ENCODE measurements at regions not wholly inside any gene's neighbourhood (a gene's known extent, or its start where the extent isn't known, plus 50 kb on each side); places are given as distances from the start of the nearest gene placed in this dataset.

DNA sequence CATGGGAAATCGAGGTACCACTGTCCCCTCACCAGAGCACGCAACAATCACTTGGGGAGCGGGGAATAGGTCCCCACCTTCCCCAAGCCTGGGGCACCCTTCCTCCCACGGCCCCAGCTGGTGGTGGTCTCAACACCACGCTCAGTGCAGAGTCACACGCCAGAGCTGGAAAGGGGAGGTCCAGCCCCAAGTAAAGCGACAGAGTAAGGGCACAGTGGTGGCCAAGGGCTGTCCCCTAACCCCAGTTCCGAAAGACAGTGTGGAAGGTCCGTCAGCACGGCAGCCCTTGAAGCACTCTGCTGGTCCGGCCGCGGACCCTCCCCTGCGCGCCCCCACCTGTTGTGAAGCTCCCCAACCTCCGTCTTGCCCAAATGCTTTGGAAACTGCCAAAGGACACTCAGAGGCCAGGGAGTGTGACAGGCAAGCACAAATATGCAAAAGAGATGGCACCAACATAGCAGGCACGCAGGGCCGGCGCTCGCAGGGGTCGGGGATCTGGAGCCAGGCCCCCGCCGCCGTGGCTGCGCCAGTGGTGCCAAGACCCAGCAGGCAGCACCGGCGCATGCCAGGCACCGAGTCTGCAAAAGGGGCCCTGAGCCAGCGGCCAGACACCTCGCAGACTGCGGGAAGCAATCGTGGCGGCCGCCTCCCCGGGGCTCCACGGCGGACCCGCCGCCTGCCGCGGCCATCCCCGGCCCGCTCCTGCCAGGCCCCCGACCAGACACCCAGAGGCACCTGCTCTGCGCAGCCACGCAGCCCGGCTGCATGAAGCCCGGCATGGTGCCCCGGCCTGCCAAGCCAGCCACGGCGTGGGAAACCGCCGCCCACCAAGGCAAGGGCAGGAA, 51.6 kb upstream of the SRRM3 start:
- H3K4me1 ChIP-seq (replicated peaks in 1 of 2): peaks cover 0 to 1% of the 10 kb centered on the region in 2 donors
- WGBS, 4 donors: 62 to 87% (median 69%) methylated on average over 12 to 53 of the region's 53 CpGs
- no peaks in the 10 kb centered on the region for H3K9me3 ChIP-seq (replicated peaks in 1 of 3)
- no peak for DNase-seq
- H3K27me3 ChIP-seq: no peaks in the 10 kb centered on the region
- intact Hi-C loops (cut with DNase I): no loop called here
- H3K36me3 ChIP-seq (replicated peaks in 1 of 2): no peaks in the 10 kb centered on the region
- H3K27ac ChIP-seq: no peak overlapping the region
- TF ChIP-seq, protein P1, sequence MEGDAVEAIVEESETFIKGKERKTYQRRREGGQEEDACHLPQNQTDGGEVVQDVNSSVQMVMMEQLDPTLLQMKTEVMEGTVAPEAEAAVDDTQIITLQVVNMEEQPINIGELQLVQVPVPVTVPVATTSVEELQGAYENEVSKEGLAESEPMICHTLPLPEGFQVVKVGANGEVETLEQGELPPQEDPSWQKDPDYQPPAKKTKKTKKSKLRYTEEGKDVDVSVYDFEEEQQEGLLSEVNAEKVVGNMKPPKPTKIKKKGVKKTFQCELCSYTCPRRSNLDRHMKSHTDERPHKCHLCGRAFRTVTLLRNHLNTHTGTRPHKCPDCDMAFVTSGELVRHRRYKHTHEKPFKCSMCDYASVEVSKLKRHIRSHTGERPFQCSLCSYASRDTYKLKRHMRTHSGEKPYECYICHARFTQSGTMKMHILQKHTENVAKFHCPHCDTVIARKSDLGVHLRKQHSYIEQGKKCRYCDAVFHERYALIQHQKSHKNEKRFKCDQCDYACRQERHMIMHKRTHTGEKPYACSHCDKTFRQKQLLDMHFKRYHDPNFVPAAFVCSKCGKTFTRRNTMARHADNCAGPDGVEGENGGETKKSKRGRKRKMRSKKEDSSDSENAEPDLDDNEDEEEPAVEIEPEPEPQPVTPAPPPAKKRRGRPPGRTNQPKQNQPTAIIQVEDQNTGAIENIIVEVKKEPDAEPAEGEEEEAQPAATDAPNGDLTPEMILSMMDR (IDR thresholded peaks at IDR 0.05): no peak
- TF ChIP-seq POLR2A (IDR thresholded peaks at IDR 0.05): no peak
- H3K4me3 ChIP-seq: no peak overlapping the region

All from adrenal gland (tissue), 9 donors.